Left lung (tissue), 4 donors: ENCODE measurements at regions not wholly inside any gene's neighbourhood (a gene's known extent, or its start where the extent isn't known, plus 50 kb on each side); places are given as distances from the start of the nearest gene placed in this dataset.

Source experiments
- ATAC-seq: fragments of 200-7000 bp; cut with Tn5 transposase; one replicate; pipeline ENCODE4 v1.9.1; 2020; ENCODE audit warnings: moderate library complexity
- DNase-seq, 4 donors: peaks; one replicate each; pipeline ENCODE4 v3.0.0-alpha.2; 2013 to 2020
- H3K27ac ChIP-seq, 2 donors: fragments of 200-600 bp; sonication (generic) in 1 of 2; one replicate each; pipeline versions ENCODE4 v1.5.0 to v1.8.0; 2020 to 2021
- H3K27me3 ChIP-seq, 2 donors: fragments of 200-600 bp; sonication (generic) in 1 of 2; one replicate each; pipeline versions ENCODE4 v1.5.0 to v1.8.0; 2020 to 2021
- H3K36me3 ChIP-seq, 2 donors: fragments of 200-600 bp; sonication (generic) in 1 of 2; one replicate each; pipeline versions ENCODE4 v1.5.0 to v1.8.0; 2020 to 2021
- H3K4me1 ChIP-seq, 2 donors: fragments of 200-600 bp; one replicate each; pipeline ENCODE4 v1.8.0; 2021
- H3K4me3 ChIP-seq, 2 donors: fragments of 200-600 bp; sonication (generic) in 1 of 2; one replicate each; pipeline versions ENCODE4 v1.5.0 to v1.8.0; 2020 to 2021; ENCODE audit warnings: mild to moderate bottlenecking in 1 of 2
- H3K9me3 ChIP-seq, 2 donors: fragments of 200-600 bp; sonication (generic) in 1 of 2; one replicate each; pipeline versions ENCODE4 v1.5.0 to v1.8.0; 2020 to 2021
- CTCF ChIP-seq, 2 donors: fragments of 200-600 bp; sonication (generic) in 1 of 2; IDR thresholded peaks; one replicate each; pipeline versions ENCODE4 v1.5.0 to v1.8.0; 2021; ENCODE audit warnings: antibody characterized with exemption in 2 of 2
- intact Hi-C, 2 donors: fragments of 100-400 bp; cut with DNase I; formaldehyde crosslinking; loops; one replicate each; pipeline versions ENCODE4 v1.11.2 to v1.14.2; 2022
- donor health status: DM: no; HTN: yes; CAD: no.
- donor health status: DM: no; HTN: no; CAD: no.

- H3K4me1 ChIP-seq, result no peaks in the 10 kb centered on the region
- no peak overlapping the region for H3K27ac ChIP-seq
- no peaks in the 10 kb centered on the region for H3K27me3 ChIP-seq
- H3K4me3 ChIP-seq, result no peak overlapping the region
- DNase-seq (no peak), ATAC-seq (no peak)
- TF ChIP-seq CTCF (IDR thresholded peaks at IDR 0.05), result no peak
- H3K9me3 ChIP-seq, result peaks cover 0 to 6% of the 10 kb centered on the region in 2 donors
- H3K36me3 ChIP-seq, result no peaks in the 10 kb centered on the region
- intact Hi-C loops, result no loop called here
Observed at GRCh38 chr6:81822568-81822967, 70.1 kb upstream of the TENT5A start.

- intact Hi-C loops, result no loop called here
- Histone ChIP-seq H3K4me3 (no peak overlapping the region), H3K27me3 (no peaks in the 10 kb centered on the region), H3K9me3 (no peaks in the 10 kb centered on the region), H3K36me3 (no peaks in the 10 kb centered on the region), H3K4me1 (no peaks in the 10 kb centered on the region), H3K27ac (no peak overlapping the region)
- no peak for ATAC-seq
- no peak for TF ChIP-seq CTCF (IDR thresholded peaks at IDR 0.05)
- DNase-seq, result no peak
Observed at GRCh38 chr6:81821449-81821848, 69.0 kb upstream of the TENT5A start.

GRCh38 chr6:81820980-81821379 lies 68.5 kb upstream of the TENT5A start:
- Histone ChIP-seq H3K27ac (no peak overlapping the region), H3K4me1 (no peaks in the 10 kb centered on the region), H3K4me3 (no peak overlapping the region), H3K9me3 (no peaks in the 10 kb centered on the region), H3K36me3 (no peaks in the 10 kb centered on the region), H3K27me3 (no peaks in the 10 kb centered on the region)
- intact Hi-C loops, result no loop called here
- TF ChIP-seq CTCF (IDR thresholded peaks at IDR 0.05), result no peak
- DNase-seq, result no peak
- ATAC-seq, result no peak

- ATAC-seq (no peak), DNase-seq (no peak)
- Histone ChIP-seq H3K4me3 (no peak overlapping the region), H3K4me1 (no peaks in the 10 kb centered on the region), H3K36me3 (no peaks in the 10 kb centered on the region), H3K27ac (no peak overlapping the region), H3K27me3 (no peaks in the 10 kb centered on the region), H3K9me3 (no peaks in the 10 kb centered on the region)
- no peak for TF ChIP-seq CTCF (IDR thresholded peaks at IDR 0.05)
- intact Hi-C loops, result no loop called here
Observed at GRCh38 chr6:81820422-81820821, 67.9 kb upstream of the TENT5A start.

GRCh38 chr6:81819767-81820166 lies 67.3 kb upstream of the TENT5A start:
- DNase-seq, result no peak
- intact Hi-C loops, result no loop called here
- no peak overlapping the region for H3K27ac ChIP-seq
- no peaks in the 10 kb centered on the region for H3K36me3 ChIP-seq
- no peak overlapping the region for H3K4me3 ChIP-seq
- no peaks in the 10 kb centered on the region for H3K9me3 ChIP-seq
- no peak for ATAC-seq
- TF ChIP-seq CTCF (IDR thresholded peaks at IDR 0.05), result no peak
- H3K4me1 ChIP-seq, result peaks cover 0 to 3% of the 10 kb centered on the region in 2 donors
- H3K27me3 ChIP-seq, result no peaks in the 10 kb centered on the region
